T-helper 1 cell (primary cell): ENCODE measurements at regions not wholly inside any gene's neighbourhood (a gene's known extent, or its start where the extent isn't known, plus 50 kb on each side); places are given as distances from the start of the nearest gene placed in this dataset.
"Not testable (repeated sequence)": the region's sequence is repeated elsewhere in the genome, so short reads cannot be mapped to it uniquely, and the experiment has no call there.

Experiments
- DNase-seq, 5 donors: peaks; one replicate each; pipeline ENCODE4 v3.0.0-alpha.2; 2012 to 2020

DNA sequence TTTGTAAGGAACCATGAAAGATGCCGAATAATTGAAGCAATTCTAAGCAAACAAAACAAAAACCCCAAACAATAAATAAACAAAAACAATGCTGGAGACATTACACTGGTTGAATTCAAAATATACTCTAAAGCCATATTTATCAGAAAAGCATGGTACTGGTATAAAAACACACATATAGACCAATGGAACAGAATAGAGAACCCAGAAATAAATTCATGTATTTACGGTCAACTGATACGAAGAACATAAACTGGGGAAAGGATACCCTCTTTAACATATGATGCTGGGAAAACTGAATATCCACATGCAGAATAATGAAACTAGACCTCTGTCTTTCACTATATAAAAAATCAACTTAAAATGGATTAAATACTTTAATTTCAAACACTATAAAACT is 214.3 kb upstream of the PDZRN3 start:
- no peak for DNase-seq

DNA sequence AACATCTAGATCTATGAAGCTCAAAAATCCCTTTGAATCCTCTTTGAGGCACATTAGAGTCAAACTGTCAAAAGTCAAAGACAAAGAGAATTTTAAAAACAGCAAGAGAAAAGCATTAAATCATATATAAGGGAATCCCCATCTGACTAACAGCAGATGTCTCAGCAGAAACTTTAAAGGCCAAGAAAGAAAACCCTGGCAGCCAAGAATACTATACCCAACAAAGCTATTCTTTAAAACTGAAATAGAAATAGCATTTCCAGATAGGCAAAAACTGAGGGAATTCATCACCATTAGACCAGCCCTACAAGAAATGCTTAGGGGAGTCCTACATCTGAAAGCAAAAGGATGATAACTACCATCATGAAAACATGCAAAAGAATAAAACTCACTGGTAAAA is 211.2 kb upstream of the PDZRN3 start:
- DNase-seq = no peak

DNA sequence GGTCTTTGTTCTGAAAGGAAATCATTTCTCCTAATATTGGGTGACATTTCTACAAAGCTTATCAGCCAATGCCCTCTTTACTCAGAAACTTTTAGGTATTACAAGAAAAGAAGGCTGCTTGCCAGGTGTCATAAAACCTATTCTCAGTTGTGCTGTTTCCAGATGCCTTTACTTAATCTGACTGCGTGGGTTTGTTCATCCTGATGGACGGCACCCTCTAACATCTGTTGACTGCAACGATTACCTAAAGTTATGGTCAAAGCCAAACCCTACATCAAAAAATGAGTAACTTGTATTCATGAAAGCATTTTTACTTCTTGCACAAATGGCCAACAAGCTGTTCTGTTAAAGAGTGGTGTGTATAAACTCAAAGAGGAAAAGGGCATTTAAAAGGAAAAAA is 207.7 kb upstream of the PDZRN3 start:
- no peak for DNase-seq

GRCh38 chr3:73828348-73828747 is 203.6 kb upstream of the PDZRN3 start:
- DNase-seq = no peak

- no peak for DNase-seq
Measured at GRCh38 chr3:73827725-73828211, 203.0 kb upstream of the PDZRN3 start.

DNA sequence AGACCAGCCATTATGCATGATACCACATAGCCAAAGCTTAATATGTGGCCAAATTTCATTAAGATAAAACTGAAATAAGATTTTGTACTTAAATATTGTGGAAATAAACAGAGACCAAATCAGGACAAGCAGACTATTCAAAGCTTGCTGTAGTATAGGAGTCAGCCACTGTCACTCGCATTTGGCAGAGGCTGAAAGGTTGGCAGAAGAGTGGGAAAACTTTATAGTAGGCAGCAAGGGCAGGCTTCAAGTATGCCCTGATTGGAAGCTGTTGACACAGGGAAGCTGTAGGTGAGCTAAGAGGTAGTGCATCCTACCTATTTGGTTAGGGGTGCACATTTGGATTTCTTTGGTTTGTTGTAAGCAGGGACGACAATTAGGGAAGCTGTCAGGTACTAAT is 202.5 kb upstream of the PDZRN3 start:
- no peak for DNase-seq

DNA sequence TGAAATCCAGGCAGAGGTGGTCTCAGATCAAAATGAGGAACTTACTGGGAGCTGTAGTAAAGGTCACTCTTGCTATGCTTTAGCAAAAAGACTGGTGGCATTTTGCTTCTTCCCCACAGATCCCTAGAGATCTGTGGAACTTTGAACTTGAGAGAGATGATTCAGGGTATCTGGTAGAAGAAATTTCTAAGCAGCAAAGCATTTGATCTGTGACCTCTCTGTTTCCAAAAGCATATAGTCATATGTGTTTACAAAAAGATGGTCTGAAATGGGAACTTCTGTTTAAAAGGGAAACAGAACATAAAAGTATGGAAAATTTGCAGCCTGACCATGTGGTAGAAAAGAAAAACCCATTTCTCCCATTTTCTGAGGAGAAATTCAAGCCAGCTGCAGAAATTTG is 196.2 kb upstream of the PDZRN3 start:
- not testable (repeated sequence) for DNase-seq

DNA sequence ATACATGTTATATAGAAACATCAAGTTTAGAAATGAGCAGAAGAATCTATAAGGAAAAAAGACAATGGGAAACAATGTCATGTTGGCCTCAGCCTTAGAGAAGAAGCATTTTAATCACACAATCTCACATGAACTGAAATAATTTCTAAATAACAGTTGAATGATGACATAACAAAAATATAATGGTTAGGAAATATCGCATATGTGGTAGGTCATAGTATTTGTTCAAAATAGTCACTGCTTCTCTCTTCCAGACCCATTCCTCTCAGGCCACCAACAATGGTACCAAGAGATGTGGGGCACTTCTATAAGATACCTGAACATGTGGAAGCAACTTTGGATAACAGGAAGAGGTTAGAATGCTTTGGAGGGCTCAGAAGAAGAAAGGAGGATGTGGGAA is 195.7 kb upstream of the PDZRN3 start:
- no peak for DNase-seq

- no peak for DNase-seq
Measured at GRCh38 chr3:73815966-73816365, 191.2 kb upstream of the PDZRN3 start.

GRCh38 chr3:73813692-73814292 is 189.1 kb upstream of the PDZRN3 start:
- DNase-seq = no peak

DNA sequence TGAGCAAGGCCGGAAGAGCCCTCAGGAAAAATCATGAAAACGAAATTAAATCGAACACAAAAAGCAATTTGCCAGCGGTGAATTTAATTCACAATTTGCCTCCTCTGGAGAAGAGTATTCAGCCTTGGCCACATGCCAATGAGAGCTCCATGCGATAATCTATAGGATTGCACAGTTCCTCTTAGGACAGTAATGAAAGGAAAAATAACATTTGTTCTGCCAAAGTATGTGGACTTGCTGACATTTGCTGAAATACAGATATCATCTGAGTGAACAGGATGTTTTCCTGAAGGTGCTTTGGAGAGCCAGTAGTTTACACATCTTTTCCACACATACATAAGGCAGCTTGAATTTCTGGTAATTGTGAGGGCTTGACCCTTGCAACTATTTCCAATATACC is 188.6 kb upstream of the PDZRN3 start:
- no peak for DNase-seq

- no peak for DNase-seq
Measured at GRCh38 chr3:73812054-73812453, 187.3 kb upstream of the PDZRN3 start.

GRCh38 chr3:73808862-73809509 is 184.2 kb upstream of the PDZRN3 start:
- DNase-seq = no peak

GRCh38 chr3:73805435-73805834 is 180.7 kb upstream of the PDZRN3 start:
- DNase-seq = no peak

DNA sequence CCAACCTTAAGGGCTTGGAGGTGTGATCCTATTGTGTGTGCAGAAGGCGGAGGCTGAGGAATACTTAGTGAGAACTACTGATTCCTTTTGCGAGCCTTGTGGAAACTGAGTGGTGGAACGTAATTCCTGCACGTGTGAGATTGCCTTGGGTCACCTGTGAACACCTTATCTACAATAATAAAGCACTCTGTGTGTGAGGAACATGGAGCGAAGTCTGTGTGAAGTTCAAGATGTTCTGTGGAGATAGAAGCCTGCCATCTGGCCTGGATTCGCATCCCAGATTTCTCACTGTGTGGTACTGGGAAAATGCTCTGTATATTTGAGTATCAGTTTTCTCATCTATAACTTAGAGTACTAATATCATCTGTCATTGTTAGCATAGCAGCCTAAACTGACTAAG is 179.5 kb upstream of the PDZRN3 start:
- no peak for DNase-seq

DNA sequence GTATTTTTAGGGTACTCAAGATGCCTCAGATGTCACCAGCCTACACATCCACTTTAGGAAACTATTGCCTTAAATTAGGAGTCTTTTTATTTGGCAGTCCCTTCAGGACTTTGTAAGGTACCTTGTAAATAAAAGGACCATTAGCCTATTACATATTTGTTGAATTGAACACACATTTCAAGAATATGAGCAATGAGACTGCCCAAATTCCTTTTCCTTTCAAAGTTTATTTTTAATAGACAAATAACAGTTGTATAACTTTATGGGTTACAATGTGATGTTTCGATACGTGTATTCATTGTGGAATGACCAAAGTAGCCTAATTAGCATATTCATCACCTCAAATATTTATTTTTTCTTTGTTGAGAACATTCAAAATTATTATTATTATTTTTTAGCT is 176.7 kb upstream of the PDZRN3 start:
- no peak for DNase-seq

GRCh38 chr3:73797311-73797710 is 172.6 kb upstream of the PDZRN3 start:
- no peak for DNase-seq

DNA sequence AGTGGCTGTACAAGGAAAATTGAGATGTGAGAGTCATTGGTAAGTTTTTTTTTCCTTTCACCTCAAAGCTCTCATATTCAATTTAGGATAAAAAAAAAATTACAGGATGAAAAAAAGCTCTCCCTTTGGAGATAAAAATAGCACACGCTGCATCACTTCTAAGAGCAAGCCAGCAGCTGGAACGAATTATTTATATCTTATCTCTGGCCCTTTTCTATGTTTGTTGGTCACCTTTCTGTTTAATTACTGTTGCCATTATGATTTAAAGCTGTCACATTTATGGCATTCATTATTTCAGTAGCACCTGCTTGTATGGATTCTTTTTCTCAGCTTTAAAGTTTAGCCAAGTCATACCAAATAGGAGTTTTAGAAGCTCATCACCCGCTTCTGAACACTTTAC is 171.6 kb upstream of the PDZRN3 start:
- DNase-seq = no peak

- DNase-seq = no peak
Measured at GRCh38 chr3:73791356-73791755, 166.6 kb upstream of the PDZRN3 start.

GRCh38 chr3:73789825-73790444 is 165.2 kb upstream of the PDZRN3 start:
- no peak for DNase-seq

DNA sequence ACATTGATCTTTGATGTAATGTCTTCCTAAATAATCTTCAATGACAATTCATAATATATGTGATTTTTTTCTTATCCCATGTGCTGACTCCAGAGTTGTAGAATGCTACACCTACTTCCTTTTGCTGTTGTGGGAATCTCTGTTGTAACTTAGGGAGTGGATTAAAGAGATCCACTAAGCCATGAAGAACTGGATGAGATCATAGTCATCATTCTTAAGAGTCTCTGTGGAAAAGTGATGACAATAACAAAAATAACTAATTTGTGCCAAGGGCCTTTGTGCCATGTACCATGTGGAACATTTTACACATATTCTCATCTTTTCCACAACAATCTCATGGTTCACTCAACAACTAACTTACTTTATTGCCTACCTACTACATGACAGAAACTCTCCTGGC is 162.9 kb upstream of the PDZRN3 start:
- DNase-seq = no peak

DNA sequence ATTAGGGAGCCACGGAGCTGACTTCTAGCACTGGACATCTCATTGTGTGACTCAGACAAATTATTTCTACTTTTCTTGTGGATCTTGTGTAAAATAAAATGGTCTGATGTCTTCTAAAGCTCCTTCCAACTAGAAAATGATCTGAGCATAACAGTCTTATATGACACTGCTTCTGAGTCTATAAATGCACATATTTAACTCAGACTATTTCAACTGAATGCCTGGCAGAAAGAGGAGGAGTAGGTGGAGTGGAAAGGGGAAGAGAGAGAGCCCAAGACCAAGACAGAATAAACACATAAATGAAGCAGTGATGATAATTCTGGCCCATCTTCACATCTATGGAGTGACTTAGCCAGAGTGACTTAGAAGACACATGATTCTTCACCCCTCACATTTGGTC is 162.3 kb upstream of the PDZRN3 start:
- no peak for DNase-seq

DNA sequence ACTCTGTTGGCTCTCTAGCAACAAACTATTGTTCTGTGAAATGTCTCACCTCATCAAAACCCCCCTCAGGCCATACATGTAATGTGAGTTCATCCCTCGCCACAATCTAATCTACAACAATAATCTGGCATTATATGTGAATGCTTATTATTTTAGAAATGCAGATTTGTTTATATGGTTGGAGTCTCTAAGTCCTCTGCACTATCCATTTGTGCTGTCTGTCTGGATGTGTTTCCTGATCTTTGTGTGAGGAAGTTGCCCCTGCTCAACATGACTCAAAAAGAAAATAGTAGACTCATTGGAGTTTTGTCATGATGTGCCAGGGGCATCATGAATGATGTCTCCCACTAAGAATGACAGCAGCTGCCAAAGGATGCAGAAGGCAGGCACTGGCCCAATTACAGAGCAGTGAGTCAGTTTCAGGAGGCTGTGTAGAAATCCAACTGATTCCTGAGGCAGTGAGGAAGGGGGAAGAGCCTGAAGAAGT is 161.6 kb upstream of the PDZRN3 start:
- no peak for DNase-seq

DNA sequence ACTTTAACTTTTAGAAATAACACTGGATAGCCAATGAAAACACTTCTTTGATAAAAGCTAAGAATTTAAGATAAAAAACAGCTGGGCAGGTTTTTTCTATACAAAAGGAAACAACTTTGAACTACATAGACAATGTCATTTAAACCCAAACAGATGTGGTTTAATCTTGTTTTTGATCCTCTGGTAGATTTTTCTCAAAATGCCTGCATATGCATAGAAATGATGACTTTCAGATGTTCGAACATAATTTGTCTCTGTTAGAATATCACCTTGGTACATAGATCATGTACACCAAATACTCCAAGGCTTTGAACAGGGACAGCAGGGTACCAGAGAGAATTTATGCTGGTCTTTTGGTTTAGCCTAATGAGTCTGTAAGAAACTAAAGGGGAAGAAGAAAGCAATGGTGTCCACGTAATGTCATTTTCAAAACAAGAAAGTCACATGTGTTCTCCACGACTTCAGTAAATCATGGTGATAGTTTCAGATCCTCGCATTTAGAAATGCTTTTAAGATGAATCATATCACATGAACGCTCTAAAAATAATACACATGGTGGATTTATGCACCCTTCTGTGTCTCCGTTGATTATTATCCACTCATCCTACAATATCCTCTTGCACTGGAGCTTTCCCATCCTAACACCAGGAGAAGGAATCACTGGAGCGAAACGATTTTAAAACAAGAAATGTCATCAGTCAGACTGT is 160.1 kb upstream of the PDZRN3 start:
- no peak for DNase-seq
